LNCaP clone FGC (cell line): ENCODE measurements at regions not wholly inside any gene's neighbourhood (a gene's known extent, or its start where the extent isn't known, plus 50 kb on each side); places are given as distances from the start of the nearest gene placed in this dataset.

ENCODE experiments used
- DNase-seq: peaks from one replicate; pipeline ENCODE4 v3.0.0-alpha.2; 2011; ENCODE audit warnings: low read depth
- H3K4me3 ChIP-seq: 2 replicates; pipeline ENCODE4 v1.5.1; 2011; ENCODE audit warnings: mild to moderate bottlenecking, low read depth, low read length, control low read depth
- TF ChIP-seq, protein P1 (sequence below): IDR thresholded peaks from 2 replicates; pipeline ENCODE4 v1.5.1; 2012; ENCODE audit warnings: mild to moderate bottlenecking; ENCODE audit not compliant: control insufficient read depth, insufficient read depth; ENCODE audit errors: extremely low read depth

DNA sequence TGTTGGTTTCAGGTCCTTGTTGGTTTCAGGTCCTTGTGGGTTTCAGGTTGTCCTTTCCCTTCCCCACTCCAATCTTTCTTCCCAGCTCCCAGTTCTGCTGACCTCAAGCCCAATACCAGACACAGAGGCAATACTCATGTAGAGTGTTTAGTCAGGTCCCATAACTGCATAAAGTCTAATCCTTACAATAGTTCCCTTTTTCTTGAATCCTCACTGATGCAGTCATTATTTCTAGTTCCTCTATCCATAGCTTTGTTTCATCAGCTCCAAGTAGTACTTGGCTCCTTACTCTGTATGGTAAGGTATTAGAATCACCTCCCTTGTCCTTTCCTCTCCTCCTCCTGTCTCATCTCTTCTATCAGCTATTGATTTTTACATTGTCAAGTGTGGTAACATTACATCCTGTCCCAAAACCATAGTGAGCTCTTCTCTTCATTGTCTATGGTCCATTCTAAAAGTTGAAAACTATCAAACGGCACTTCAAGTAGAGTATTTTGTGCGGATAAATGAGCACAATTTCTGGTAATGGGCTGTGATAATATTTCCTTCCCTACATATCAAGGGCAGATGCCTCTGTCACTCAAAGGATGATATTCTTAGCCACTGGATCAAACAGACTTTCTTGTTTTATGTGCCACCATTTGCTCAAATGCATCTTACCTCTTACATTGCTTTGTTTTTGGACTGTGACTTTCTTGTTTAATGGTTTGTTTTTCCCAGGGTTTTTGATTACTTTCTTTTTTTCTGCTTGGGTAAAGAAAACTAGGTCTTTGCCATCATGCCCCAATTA, 57.2 kb upstream of the JDP2 start:
- DNase-seq: no peak
- TF ChIP-seq, protein P1, sequence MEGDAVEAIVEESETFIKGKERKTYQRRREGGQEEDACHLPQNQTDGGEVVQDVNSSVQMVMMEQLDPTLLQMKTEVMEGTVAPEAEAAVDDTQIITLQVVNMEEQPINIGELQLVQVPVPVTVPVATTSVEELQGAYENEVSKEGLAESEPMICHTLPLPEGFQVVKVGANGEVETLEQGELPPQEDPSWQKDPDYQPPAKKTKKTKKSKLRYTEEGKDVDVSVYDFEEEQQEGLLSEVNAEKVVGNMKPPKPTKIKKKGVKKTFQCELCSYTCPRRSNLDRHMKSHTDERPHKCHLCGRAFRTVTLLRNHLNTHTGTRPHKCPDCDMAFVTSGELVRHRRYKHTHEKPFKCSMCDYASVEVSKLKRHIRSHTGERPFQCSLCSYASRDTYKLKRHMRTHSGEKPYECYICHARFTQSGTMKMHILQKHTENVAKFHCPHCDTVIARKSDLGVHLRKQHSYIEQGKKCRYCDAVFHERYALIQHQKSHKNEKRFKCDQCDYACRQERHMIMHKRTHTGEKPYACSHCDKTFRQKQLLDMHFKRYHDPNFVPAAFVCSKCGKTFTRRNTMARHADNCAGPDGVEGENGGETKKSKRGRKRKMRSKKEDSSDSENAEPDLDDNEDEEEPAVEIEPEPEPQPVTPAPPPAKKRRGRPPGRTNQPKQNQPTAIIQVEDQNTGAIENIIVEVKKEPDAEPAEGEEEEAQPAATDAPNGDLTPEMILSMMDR: no peak
- H3K4me3 ChIP-seq: no peak overlapping the region

DNA sequence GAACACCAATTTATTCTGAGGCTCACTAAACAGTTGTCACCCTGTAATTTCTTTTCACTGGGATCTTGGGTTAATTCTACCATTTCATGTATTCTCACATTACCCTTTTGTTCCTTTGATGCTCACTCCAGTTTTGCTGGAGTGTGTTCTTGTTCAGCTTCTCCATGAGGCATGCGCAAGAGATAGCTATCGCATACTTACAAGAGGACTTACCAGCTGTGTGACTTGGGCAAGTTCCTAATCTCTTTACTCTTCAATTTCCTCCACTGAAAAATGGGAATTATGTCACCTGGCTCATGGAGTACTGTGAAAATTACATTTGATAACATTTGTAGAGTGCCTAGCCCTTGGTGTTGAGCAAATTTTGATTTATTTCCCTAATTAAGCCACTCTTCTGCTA, 56.5 kb upstream of the JDP2 start:
- H3K4me3 ChIP-seq: no peak overlapping the region
- DNase-seq: no peak
- TF ChIP-seq, protein P1: no peak

DNA sequence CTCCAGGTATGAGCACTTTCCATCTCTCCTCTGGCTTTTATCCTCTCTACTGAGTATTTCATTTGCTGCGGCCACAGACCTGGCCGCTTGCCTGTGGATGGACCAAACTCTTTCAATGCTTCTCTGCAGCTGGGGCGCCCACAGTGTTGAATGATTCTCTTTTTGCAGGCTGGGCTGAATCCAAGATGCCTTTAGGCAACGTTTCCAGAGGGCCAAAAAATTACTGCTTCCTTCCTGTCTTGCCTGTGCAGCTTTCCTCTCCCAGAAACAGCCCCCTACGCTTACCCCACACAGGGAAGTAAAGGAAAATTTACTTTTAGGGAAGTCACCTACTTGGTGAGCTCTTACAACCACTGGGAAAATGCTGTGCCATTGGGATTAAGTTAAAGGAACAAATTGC, 55.6 kb upstream of the JDP2 start:
- DNase-seq: no peak
- H3K4me3 ChIP-seq: no peak overlapping the region
- TF ChIP-seq, protein P1: no peak

DNA sequence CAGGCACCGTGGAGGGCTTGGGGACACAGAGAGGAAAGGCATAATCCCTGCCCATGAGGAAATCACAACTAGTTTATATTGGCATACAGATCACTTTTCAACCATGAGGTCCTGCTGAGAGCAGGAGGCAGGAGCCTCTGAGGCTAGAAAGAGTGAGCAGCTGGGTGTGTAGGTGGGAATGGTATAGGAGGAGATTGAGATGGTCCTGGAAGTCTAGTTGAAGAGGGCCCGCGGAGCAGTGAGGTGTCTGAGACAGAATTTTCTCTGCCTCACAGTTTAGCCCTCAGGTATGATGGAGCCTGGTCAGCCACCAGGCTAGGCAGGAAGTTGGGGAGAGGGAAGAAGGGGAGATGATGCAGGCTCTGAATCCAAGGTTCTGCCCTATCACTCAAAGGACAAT, 54.7 kb upstream of the JDP2 start:
- no peak for DNase-seq
- H3K4me3 ChIP-seq: no peak overlapping the region
- TF ChIP-seq, protein P1: no peak

DNA sequence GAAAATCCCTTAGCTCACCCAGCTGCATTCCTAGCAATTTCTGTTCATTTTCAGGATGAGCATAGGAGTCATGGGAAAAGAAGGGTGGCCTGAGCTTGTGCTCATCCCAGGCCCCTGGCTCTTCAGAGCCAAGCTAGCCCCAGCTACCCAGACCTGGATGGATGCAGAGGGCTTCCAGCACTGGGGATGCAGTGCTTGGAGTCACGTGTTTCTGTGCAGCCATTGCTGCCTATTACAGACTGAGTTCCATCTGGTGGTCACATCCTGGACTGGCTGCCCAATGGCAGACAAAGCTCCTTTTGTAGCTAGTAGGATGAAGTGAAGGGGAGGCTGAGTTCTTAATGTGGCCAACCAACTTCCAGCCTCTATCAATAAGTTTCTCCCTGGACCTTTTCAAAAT, 54.2 kb upstream of the JDP2 start:
- DNase-seq: no peak
- H3K4me3 ChIP-seq: no peak overlapping the region
- TF ChIP-seq, protein P1: no peak

DNA sequence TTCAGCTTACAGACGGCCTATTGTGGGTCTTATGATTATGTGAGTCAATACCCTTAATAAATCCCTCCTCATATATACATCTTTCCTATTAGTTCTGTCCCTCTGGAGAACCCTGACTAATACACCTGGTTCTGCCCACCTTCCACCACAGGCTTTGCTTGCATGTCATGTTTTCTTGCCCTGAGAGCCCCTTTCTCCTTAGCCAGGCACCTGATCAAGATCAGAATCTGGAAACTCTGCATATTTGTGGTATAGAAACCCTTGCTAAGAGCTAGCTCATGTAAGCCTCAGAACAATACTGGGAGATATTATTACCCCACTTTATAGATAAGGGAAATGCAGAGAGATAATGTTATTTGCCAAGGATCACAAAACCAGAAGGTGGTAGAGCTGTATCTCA, 52.9 kb upstream of the JDP2 start:
- no peak for DNase-seq
- TF ChIP-seq, protein P1: no peak
- no peak overlapping the region for H3K4me3 ChIP-seq

DNA sequence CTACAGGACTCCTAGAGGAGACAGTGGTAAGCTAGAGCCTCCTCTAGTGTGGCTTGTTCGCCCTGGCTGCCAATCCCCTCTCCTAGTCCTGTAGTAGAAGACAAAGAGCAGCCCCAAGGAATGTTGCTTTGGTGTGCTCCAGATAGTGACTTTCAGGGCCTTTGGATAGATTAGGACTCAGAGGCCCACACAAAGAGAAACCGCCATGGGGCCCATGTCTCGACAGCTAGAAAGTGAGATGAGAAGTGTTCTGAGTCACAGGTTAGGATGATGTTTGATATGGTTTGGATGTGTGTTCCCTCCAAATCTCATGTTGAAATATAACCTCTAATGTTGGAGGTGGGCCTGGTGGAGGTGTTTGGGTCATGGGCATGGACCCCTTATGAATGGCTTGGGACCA, 51.8 kb upstream of the JDP2 start:
- TF ChIP-seq, protein P1: no peak
- no peak for DNase-seq
- no peak overlapping the region for H3K4me3 ChIP-seq
